HFFc6 (cell line): ENCODE measurements at regions not wholly inside any gene's neighbourhood (a gene's known extent, or its start where the extent isn't known, plus 50 kb on each side); places are given as distances from the start of the nearest gene placed in this dataset.

Experiments used
- DNase-seq: peaks from one replicate; pipeline ENCODE4 v3.0.0-alpha.2; 2018
- H3K27ac Mint-ChIP-seq: 2 replicates; pipeline ENCODE4 v1.8.0; 2020; ENCODE audit warnings: mild to moderate bottlenecking, mixed read lengths
- H3K27me3 Mint-ChIP-seq: 2 replicates; pipeline ENCODE4 v1.8.0; 2021; ENCODE audit warnings: mild to moderate bottlenecking, moderate library complexity, mixed read lengths; ENCODE audit not compliant: insufficient read depth
- H3K36me3 Mint-ChIP-seq: 2 replicates; pipeline ENCODE4 v1.8.0; 2021; ENCODE audit warnings: low read depth, mixed read lengths
- H3K4me1 Mint-ChIP-seq: 2 replicates; pipeline ENCODE4 v1.8.0; 2020; ENCODE audit warnings: low read depth, mixed read lengths
- H3K4me3 Mint-ChIP-seq: 2 replicates; pipeline ENCODE4 v1.8.0; 2020; ENCODE audit warnings: mild to moderate bottlenecking, moderate library complexity, mixed read lengths
- H3K9me3 Mint-ChIP-seq: 2 replicates; pipeline ENCODE4 v1.8.0; 2020; ENCODE audit warnings: mild to moderate bottlenecking, mixed read lengths
- CTCF ChIP-seq: fragments of 200-600 bp; sonication (generic); IDR thresholded peaks from 2 replicates; pipeline ENCODE4 v1.5.0; 2021; ENCODE audit warnings: antibody characterized with exemption, mild to moderate bottlenecking

GRCh38 chr5:158380661-158381060 lies 521.7 kb upstream of the CLINT1 start:
- Mint-ChIP-seq H3K27ac (no peak overlapping the region), H3K9me3 (peaks cover 4% of the 10 kb centered on the region), H3K27me3 (peaks cover 6% of the 10 kb centered on the region), H3K36me3 (peaks cover 5% of the 10 kb centered on the region; the same call in 1 of the 2 replicates), H3K4me3 (no peak overlapping the region), H3K4me1 (peaks cover 59% of the 10 kb centered on the region)
- DNase-seq: no peak
- TF ChIP-seq CTCF: no peak

GRCh38 chr5:158378931-158379330 lies 520.0 kb upstream of the CLINT1 start:
- no peak for TF ChIP-seq CTCF
- Mint-ChIP-seq H3K4me1 (peaks cover 41% of the 10 kb centered on the region), H3K9me3 (peaks cover 4% of the 10 kb centered on the region; the same call in 1 of the 2 replicates), H3K4me3 (no peak overlapping the region), H3K27me3 (peaks cover 6% of the 10 kb centered on the region), H3K27ac (no peak overlapping the region), H3K36me3 (peaks cover 5% of the 10 kb centered on the region; the same call in 1 of the 2 replicates)
- no peak for DNase-seq

- no peak for TF ChIP-seq CTCF
- peaks cover 5% of the 10 kb centered on the region; the same call in 1 of the 2 replicates for H3K36me3 Mint-ChIP-seq
- H3K27ac Mint-ChIP-seq: no peak overlapping the region
- no peak for DNase-seq
- H3K4me3 Mint-ChIP-seq: no peak overlapping the region
- H3K4me1 Mint-ChIP-seq: peaks cover 19% of the 10 kb centered on the region
- peaks cover 4% of the 10 kb centered on the region; the same call in 1 of the 2 replicates for H3K9me3 Mint-ChIP-seq
- peaks cover 8% of the 10 kb centered on the region for H3K27me3 Mint-ChIP-seq
Observed at GRCh38 chr5:158376679-158377078, 517.7 kb upstream of the CLINT1 start.

GRCh38 chr5:158375531-158375930 lies 516.6 kb upstream of the CLINT1 start:
- DNase-seq: no peak
- Mint-ChIP-seq H3K27me3 (peaks cover 14% of the 10 kb centered on the region), H3K27ac (no peak overlapping the region), H3K4me3 (no peak overlapping the region), H3K4me1 (peaks cover 7% of the 10 kb centered on the region), H3K36me3 (peaks cover 5% of the 10 kb centered on the region; the same call in 1 of the 2 replicates), H3K9me3 (peaks cover 4% of the 10 kb centered on the region; the same call in 1 of the 2 replicates)
- no peak for TF ChIP-seq CTCF

- peaks cover 4% of the 10 kb centered on the region; the same call in 1 of the 2 replicates for H3K9me3 Mint-ChIP-seq
- TF ChIP-seq CTCF: no peak
- peaks cover 5% of the 10 kb centered on the region; the same call in 1 of the 2 replicates for H3K36me3 Mint-ChIP-seq
- H3K4me3 Mint-ChIP-seq: no peak overlapping the region
- DNase-seq: no peak
- H3K27me3 Mint-ChIP-seq: peaks cover 13% of the 10 kb centered on the region
- no peak overlapping the region for H3K27ac Mint-ChIP-seq
- no peaks in the 10 kb centered on the region for H3K4me1 Mint-ChIP-seq
Observed at GRCh38 chr5:158373608-158374395, 514.9 kb upstream of the CLINT1 start.
